Frontal cortex (tissue), 3 donors: ENCODE measurements at regions not wholly inside any gene's neighbourhood (a gene's known extent, or its start where the extent isn't known, plus 50 kb on each side); places are given as distances from the start of the nearest gene placed in this dataset.

Experiments
- DNase-seq, 2 donors: peaks; one replicate each; pipeline ENCODE4 v3.0.0; 2012; ENCODE audit warnings: low spot score in 2 of 2
- FAIRE-seq: peaks from 2 replicates; lab custom pipeline; 2012; peaks lifted over from hg19 to GRCh38; lab: Jason Lieb, UNC
- donor health status: control.
- donor health status: control.
- donor health status: control.

DNA sequence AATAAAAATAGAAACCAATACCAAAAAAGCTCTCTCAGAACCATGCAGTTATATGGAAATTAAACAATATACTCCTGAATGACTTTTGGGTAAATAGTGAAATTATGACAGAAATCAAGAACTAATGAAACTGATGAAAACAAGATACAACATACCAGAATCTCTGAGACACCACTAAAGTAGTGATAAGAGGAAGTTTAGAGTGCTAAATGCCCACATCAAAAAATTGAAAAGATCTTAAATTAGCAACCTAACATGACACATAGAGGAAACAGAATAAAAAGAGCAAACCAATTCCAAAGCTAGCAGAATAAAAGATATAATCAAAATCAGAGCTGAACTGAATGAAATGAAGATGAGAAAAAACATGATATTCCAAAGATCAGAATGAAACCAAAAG lies 430.9 kb downstream of the LTN1 start:
- FAIRE-seq (no peak), DNase-seq (no peak)

DNA sequence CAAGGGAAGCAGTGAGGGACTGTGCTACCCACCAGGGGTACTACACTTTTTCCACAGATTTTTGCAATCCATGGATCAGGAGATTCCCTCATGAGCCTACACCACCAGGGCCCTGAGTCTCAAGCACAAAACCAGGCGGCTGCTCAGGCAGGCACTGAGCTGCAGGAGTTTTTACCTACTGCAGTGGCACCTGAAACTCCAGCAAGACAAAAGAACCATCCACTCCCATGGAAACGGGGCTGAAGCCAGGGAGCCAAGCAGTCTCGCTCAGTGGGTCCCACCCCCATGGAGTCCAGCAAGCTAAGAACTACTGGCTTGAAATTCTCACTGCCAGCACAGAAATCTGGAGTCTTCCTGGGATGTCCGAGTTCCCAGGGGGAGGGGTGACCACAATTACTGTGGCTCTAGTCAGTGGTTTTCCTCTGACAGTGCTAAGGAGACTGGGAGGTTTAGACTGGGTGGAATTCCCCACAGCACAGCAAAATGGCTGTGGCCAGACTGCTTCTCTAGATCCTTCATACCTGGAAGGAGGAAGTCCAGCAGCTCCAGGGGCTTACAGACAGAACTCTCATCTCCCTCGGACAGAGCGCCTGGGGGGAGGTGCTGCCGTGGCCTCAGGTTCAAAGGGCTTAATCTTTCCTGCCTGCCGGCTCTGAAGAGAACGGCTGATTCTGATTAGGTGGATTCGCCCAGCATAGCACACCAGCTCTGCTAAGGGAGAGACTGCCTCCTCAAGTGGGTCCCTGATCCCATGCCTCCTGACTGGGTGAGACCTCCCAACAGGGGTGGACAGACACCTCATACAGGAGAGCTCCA lies 437.8 kb downstream of the LTN1 start:
- FAIRE-seq (no peak), DNase-seq (no peak)

DNA sequence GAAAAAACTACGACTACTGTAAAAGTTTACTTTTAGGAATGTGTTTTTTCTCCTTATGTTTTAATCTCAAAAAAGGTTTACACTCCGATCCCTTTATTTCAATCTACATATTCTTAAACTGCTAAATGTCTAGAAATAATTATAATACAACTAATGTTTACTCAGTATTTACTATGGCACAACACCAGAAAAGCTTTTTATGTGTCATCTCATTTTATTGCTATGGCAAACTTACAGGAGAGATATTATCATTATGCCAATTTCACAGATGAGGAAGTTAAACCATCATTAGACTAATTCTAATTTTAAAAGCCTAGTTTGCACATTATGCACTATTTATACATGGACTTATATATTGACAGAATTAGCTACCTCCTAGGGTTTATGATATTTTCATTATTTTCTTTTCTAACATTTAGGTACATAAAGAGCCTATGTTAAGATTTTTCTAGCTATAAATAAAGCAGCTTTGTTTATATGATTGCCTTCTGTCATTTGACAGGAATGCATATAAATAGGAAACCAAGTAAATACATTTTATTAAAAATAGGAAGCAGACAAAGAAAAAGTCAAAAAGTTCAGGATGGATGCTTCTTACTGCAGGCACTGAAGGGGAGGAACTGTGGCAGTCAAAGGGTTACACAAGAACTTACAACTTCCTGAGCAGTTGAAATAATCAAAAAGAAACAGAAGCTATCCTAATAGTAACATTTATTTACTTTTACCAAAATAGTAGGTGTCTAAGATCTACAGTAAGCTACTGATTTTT lies 442.4 kb downstream of the LTN1 start:
- DNase-seq (no peak), FAIRE-seq (no peak)

DNA sequence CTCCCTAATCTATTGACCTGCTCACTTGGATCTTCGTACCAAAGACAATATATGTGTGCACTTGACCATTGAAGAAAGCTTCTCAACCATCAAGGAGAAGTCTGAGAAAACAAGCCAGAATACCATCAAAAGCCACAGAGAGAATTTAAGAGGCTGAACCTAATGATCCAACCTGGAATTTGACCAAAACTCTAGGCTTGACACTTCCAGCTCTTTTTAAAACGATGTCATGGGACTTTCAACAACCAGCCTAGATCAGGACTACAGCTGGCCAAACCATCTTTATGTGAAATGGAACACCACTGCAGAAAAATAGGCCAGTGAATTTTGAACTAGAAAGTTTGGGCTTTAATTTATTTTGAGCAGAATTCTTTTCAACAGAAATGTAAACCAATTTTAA lies 444.4 kb downstream of the LTN1 start:
- DNase-seq (no peak), FAIRE-seq (no peak)

DNA sequence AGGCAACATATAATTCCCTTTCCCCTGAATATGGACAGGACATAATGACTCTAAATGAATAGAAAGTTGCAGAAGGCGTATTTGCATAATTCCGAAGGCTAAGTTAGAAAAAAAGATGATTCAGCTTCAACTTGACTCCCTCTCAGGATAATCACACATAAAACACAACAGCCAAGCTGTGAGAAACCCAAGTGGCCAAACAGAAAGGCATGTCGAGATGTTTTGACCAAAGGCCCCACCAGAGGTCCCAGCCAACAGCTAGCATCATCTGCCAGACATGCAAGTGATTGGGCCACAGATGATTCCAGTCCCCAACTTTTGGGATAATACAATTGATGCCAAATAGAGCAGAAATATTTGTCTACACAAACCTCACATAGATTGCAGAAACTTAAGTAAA lies 444.9 kb downstream of the LTN1 start:
- DNase-seq, result no peak
- no peak for FAIRE-seq

DNA sequence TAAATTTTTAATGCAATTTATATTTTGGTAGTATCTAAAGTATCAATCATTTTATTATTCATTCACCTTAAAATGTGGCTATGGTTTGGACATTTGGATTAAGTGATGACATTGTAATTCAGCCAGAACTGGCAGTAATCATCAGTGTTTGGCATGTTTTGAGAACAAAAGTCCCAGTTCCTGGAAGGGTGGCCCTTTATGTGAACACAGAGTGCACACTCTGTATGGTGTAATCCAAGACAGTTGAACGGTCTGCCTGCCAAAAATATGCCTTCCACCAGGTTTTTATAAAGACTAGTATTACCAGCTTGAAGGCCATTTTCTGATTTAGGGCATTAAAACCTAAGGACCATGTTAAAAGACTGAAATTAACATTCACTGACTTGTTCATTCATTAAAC lies 448.7 kb downstream of the LTN1 start:
- DNase-seq, result no peak

DNA sequence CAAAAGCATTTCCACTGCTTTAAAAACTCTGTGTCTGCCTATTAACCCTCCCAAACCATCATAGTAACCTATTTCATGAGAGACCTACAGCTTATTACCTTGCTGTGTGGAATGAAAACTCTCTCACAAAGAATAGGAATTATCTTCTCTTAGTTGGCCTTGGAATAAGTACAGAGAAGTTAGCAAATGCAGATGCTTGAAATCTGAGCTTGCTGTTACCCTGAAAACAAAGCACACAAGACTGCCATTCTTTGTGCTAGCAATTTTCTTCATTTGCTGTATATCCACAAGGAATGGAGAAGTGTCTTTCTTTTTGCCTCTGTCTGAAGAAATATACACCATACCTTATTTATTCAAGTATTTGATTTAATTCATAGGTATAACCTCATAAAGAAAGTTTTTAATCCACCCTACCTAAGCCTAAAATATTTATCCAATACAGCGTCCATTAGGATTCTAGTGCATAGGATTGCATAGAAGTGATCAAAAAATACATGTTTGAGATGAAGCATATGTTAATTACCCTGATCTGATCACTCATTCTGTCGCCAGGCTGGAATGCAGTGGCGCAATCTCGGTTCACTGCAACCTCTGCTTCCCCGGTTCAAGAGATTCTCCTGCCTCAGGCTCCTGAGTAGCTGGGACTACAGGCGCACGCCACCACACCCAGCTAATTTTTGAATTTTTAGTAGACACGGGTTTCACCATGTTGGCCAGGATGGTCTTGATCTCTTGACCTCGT lies 451.1 kb downstream of the LTN1 start:
- no peak for FAIRE-seq
- DNase-seq, result no peak

More for the DNA sequence above, 448.7 kb downstream of the LTN1 start:
- no peak for FAIRE-seq

DNA sequence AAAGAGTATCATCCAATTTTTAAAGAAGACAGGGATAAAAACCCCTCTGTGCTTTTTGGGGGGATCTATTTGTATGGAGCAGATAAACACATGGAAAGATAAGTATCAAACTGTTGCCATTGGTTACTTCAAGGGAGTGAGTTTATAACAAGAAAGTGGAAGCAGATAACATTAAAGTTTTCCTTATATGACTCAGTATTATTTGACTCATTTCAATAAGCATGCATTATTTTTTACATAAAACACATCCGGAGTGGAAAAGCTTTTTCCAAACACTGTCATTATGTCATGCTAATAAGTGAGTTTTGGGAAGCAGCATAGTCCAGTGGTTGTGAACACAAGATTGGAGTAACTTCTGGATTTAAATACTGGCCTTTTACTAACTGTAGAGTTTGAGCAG lies 452.2 kb downstream of the LTN1 start:
- FAIRE-seq (no peak), DNase-seq (no peak)

DNA sequence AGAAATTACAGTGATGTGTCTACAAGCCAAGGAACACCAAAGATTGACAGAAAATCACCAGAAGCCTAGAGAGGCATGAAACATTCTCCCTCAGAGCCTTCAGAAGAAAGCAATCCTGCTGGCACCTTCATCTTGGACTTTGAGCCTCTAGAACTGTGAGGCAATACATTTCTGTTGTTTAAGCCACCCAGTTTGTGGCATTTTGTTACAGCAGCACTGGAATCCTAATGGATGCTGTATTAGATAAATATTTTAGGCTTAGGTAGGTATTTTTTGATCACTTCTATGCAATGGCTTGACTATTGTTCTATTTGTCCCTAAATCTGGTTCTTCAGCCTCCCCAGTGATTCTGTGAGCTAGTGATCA lies 453.1 kb downstream of the LTN1 start:
- FAIRE-seq (no peak), DNase-seq (no peak)

DNA sequence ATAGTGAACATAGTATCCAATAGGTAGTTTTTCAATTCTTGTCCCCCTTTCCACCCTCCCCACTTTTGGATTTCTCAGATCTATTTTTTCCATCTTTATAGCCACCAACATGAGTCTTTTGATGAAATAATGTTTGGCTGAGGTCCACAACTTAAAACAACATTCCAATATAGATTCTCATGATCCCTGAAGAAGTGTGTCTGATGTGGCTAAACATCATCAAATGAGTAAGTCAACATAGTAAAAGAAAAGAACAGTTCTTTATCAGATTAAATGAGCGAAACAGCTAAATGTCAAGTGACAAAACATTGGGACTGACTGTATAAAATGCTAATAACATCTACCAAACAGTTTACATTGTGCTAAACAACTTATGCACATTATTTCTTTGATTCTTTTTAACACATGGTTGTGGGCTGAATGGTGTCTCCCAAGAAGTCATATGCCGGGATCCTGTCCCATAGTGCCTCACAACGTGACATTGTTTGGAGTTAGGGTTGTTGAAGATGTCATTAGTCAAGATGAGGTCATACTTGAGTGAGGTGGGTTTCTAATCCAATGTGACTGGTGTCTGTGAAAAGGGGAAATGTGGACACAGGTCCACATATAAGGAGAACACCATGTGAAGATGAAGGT lies 453.6 kb downstream of the LTN1 start:
- no peak for DNase-seq
- no peak for FAIRE-seq

DNA sequence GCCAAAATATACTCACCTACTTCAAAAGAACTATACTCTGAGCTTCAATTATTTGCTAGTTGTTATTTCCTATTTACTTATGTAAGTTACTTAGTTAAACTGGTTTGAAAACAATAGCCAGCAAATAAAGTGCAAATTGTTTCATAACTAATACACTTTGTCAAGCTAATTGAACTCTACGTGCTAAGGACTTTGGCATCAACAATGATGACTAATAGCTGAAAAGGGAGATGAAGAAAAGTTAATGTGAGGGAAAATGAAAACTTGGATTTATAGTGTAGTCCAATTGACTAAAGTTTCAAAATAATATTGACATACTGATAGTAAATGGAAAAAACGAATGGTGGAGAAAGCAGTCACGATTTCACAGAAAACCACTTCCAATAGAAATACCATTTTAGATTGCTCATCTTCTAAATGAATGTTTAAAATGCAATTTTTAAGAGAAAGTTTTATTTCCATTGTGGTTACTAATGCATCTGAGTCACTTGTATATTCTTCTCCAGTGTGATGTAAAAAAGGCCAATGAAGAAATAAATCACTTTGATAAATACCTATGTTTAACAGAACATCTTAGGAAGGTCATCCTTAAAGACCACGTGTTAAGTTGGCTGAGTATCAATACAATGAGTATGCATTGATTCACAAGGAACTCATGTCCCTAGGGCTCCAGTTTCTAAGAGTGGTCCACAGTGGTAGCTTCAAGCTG lies 455.2 kb downstream of the LTN1 start:
- DNase-seq (no peak), FAIRE-seq (no peak)

DNA sequence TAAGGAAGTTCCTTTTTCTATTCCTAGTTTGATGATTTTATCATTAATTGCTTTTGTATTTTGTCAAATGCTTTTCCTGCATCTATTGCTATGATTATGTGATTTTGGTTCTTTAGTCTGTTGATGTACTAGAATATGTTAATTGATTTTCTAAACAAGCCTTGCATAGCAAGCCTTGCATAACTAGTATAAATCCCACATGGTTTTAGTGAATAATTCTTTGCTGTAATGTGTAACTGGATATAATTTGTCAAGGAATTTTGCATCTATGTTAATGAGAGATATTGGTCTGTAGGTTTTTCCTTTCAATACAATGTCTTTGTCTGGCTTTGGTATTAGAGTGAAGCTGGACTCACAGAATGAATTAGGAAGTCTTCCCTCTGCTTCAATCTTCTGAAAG lies 460.2 kb downstream of the LTN1 start:
- DNase-seq, result no peak
- no peak for FAIRE-seq

DNA sequence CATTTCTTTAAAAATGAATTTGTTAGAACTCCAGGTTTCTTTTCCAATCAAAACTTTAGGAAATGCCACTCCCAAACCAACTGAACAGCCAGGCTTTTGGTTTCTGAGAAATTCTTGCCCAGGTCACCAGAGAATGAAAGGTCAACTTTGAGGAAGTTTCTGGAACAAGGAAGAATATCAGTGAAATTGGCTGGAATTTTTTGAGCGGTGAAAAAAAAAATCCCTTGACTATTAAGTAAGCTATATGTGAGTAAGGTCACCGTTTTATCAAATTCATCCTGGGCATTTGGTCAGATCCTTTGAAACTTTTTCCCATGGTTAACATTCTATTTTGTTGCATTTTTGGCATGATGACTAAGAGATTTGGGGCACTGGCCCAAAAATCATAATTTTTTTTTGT lies 469.3 kb downstream of the LTN1 start:
- DNase-seq (no peak), FAIRE-seq (no peak)

DNA sequence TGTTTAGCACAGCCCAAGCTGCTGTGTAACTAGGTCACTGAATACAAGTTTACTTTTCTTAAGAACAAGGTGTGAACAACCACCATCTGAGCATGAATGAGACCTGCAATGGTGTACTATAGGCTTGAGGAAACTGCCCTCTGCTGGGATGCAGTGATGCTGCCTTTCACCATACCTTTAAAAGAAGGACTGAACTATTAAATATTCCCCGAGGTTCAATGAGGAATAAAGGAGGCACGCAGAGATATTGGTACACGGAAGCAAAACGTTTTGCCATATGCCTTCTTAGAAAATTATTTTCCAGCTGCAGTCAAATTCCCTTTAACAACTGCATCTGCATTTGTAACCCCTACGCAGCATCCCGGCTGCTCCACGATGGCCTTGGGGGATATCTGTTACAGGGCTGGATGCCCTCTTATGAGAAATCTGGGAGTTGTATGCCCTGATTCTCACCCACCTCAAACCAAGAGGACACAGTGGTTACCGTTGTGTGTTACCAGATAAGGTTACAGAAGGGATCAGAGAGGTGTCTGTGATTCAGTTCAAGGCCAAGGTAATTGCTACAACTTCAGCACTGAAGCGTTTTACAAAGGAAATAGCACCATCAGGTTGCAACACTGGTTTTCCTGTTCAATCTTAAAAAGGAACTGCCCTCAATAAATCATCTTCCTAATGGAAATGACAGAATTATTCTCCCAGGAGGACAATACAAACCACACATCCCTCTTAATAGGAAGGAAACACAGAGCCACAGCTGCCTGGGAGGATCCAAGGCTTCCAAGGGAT lies 470.5 kb downstream of the LTN1 start:
- FAIRE-seq (no peak), DNase-seq (no peak)

DNA sequence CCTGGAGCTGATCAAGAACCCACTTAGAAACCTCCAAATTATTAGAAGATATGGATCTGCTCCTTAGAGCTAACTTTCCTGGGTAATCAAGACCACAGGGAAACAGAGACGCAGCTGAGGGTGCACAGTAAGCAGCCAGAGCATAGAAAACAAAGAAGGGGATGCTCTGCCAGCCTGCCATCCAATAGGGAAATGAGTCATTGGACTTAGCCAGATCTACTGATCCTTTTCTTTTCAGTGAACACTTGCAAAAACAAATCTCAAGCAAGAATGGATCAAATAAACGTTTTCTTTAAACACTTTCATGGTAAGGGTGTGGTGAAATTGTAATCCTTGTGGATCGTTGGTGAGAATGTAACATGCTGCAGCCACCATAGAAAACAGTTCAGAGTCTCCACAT lies 474.0 kb downstream of the LTN1 start:
- FAIRE-seq (no peak), DNase-seq (no peak)

DNA sequence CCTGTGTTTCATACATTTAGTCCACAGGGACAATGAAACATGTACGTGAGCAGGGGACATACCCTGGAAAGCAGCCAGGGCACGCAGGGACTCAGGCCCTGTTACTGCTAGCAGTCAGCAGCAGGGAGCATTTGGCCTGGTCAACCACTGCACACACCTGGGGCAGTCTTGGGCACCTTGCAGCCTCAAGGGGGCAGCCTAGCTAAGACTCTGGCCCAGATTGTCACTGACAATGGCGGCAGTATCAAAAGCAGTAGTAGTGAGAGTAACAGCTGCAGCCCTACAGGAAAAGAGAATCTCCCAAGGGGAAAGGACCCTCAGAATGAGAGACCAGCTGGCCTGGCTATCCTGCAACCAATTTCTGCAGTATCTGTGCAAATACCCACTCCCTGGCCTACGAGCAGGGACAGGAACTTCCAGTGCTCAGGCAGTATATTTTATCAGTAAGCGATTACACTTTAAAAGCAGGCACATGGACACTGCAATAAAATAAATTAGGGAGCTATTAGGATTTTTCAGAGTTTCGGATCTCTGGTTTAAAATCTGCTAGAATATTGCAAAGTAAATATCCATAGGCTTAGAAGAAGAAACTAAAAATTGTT lies 475.6 kb downstream of the LTN1 start:
- DNase-seq (no peak), FAIRE-seq (no peak)

DNA sequence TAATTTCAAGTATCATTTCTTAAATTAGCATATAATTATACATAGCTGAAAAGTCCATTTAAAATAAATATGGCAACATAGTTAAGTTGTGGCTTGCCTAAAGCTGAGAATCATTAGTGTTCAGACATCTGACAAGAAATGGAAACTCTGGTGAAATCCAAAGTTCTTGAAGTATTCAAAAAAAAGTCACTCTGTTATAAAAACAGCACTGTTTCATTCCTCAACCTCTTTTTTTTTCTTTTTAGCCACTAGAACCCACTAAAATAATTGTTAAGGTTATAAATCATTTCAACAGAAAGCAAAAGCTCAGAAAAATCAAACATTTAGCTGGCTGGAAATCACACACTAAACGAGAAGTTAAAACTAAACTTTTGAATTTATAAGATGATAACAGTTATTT lies 476.7 kb downstream of the LTN1 start:
- DNase-seq, result no peak
- FAIRE-seq, result no peak

DNA sequence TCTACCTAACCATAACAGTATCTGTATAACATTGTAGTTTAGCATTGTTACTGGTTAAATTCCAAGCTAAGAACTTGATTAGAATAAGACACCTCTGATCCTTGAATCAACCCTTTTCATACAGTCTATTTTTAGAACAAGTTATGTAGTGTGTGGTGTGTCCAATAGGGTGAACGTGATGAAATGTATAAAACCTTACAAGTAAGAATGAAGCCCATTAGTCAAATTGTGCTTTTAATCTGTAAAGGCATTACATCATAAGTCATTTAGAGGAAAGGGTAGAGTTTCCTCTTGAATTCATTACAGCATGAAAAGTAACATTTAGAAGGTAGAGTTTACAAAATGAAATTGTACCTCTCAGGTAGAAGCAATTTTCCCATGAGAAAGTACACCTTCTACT lies 479.2 kb downstream of the LTN1 start:
- FAIRE-seq (no peak), DNase-seq (no peak)

DNA sequence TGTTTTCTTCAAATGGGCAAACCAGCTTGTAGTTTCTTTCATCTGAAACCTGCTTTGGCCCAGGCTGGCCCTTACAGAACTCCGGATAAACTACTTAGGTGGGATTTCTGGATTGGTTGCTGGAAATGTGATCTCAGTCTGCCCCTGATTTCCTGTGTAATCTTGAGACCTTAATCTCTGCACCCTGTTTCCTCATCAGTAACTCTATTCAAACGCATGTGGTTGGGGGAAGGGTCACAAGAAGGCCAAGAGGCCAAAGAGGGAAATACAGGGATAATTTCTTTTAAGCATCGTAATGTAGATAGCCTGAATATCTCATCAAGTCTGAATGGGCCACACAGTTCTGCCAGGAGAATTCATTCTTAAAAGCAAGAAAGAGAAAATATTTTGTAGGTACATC lies 483.6 kb downstream of the LTN1 start:
- no peak for DNase-seq
- no peak for FAIRE-seq
